RWPE1 (cell line): ENCODE measurements at regions not wholly inside any gene's neighbourhood (a gene's known extent, or its start where the extent isn't known, plus 50 kb on each side); places are given as distances from the start of the nearest gene placed in this dataset.

Source experiments
- CTCF ChIA-PET: fragments of 350-600 bp; sonication (Branson Sonifier 250); formaldehyde crosslinking; extraction: SDS; loops from one replicate; lab custom pipeline; 2021; lab: Yijun Ruan, JAX
- POLR2A ChIA-PET: fragments of 400-600 bp; formaldehyde crosslinking; extraction: SDS; loops from one replicate; lab custom pipeline; 2020; ENCODE audit warnings: antibody characterized with exemption; ENCODE audit not compliant: low non-redundant PET; lab: Yijun Ruan, JAX
- DNase-seq: peaks from one replicate; pipeline ENCODE4 v3.0.0; 2012; ENCODE audit warnings: low spot score
- H3K27ac ChIP-seq: fragments of 450-650 bp; 2 replicates; pipeline ENCODE4 v1.5.1; 2017
- TF ChIP-seq, protein P1 (sequence below): fragments of 450-650 bp; conservative IDR thresholded peaks from 2 replicates; pipeline ENCODE4 v1.5.1; 2017; ENCODE audit warnings: low read depth, mild to moderate bottlenecking

DNA sequence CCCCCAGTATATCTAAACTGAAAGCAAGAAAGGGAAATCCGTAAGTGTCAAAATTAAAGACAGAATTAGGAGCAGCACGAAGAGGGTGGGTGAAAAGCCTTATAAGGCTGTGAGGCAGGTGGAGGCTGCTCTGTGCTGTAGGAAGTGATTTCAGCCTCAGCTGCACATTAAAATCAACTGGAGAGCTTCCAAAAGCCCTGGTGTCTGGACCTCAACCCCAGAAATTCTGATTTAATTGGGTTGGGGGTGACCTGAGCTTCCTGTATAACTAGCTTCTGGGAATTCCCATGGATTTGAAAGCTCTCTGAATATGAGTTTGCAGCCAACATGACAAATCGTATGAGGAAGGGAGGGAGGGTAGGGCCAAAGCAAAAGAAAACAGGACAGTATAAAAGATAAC, 242.4 kb upstream of the TMTC4 start:
- POLR2A ChIA-PET: no interaction called here
- TF ChIP-seq, protein P1, sequence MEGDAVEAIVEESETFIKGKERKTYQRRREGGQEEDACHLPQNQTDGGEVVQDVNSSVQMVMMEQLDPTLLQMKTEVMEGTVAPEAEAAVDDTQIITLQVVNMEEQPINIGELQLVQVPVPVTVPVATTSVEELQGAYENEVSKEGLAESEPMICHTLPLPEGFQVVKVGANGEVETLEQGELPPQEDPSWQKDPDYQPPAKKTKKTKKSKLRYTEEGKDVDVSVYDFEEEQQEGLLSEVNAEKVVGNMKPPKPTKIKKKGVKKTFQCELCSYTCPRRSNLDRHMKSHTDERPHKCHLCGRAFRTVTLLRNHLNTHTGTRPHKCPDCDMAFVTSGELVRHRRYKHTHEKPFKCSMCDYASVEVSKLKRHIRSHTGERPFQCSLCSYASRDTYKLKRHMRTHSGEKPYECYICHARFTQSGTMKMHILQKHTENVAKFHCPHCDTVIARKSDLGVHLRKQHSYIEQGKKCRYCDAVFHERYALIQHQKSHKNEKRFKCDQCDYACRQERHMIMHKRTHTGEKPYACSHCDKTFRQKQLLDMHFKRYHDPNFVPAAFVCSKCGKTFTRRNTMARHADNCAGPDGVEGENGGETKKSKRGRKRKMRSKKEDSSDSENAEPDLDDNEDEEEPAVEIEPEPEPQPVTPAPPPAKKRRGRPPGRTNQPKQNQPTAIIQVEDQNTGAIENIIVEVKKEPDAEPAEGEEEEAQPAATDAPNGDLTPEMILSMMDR: no peak
- CTCF ChIA-PET: no interaction called here
- H3K27ac ChIP-seq: no peak overlapping the region
- no peak for DNase-seq

DNA sequence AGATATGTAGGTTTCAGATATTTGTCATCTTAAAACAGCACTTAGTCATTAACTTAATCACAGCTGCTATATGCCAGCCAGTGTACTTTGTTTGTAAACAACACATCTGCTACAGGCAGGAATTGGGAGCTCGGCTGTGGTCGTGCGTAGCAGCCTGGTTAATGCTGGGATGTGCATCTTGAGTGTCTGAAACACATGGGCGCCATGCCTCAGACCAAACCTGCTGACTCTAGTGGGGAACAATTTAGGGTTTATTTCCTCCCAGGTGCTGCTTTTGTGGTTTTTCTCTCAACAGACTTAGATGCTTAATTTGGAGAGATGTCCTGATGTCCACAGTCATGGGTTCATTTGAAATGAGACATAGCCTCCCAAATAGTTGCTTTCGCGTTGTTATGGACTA, 238.5 kb upstream of the TMTC4 start:
- POLR2A ChIA-PET: no interaction called here

DNA sequence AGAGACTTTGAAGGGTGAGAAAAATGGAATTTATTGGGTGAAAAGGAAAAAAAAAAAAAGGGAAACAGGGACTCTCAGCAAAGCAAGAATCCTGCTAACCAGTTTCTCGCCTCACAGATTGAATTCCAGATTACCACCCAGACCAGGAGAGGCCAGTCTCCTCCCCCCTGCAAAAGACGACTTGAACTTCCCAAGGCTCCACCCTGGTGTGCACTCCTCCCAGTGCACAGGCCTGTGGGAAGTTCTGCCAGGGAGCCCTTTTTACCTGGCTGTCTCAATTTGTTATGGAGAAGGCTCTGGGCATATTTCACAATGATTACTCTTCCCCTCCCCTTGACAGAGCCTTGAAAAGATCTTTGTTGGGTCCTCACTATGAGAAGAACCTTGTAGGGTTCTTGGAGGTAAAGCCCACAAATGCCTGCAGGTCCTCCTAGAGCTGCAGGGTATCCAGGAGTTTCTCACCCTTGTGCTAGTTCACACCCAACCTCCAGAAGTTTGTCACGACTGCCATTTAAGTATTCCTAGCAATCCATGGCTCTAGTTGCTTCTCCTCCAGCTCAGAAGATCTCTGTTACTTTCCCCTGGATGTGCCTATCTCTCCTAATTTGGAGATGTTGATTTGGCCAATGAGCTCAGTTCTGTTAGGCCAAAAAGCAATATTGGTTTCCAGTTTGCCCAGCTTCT, 229.8 kb upstream of the TMTC4 start:
- ChIA-PET POLR2A (no interaction called here), CTCF (no interaction called here)
- DNase-seq: no peak
- TF ChIP-seq, protein P1: no peak
- H3K27ac ChIP-seq: no peak overlapping the region

More for the DNA sequence above, 238.5 kb upstream of the TMTC4 start:
- TF ChIP-seq, protein P1: no peak
- no peak for DNase-seq
- H3K27ac ChIP-seq: no peak overlapping the region
- CTCF ChIA-PET: no interaction called here

DNA sequence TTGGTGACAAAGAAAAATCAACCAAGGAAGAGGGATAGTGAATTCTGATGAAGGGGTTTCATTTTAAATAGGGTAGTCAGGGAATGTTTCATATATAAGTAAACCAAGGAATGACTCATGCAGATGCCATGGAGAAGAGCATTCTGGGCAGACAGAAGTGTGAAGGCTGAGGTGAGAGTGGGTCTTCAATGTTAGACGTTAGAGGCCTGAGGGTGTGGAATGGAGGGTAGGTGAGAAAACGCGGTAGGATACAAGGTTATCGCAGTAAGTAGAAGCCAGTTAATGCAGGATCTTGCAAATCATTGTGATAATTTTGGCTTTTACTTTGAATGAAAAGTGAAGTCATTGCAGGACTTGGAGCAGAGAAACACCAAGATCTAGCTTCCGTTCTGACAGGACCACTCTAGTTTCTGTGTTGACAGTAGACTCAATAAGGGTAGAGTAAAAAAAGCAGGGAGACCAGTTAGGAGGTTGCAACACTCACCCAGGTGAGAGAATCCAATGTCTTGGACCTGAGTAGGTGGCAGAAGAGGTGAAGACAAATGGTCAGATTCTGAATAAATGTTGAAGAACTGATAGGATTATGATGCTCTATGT, 225.2 kb upstream of the TMTC4 start:
- TF ChIP-seq, protein P1: no peak
- CTCF ChIA-PET: no interaction called here
- H3K27ac ChIP-seq: no peak overlapping the region
- POLR2A ChIA-PET: no interaction called here
- no peak for DNase-seq

DNA sequence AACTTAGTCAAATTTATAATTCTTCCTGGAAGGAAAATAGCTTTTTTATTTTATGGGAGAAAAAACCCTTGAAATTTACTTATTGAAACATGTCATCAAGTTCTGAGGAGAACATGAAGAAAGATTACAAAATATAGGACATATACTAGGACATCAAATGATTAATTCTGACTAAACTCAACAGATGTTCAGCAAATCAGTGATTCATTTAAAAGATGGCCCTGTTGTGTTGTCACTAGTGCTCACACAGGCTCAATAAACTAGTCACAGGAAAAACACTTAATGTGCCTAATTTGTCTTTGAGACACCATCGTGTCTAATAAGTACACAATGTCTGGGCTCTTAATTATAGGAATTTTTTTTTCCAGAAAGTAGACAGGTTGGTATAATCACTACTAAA, 223.8 kb upstream of the TMTC4 start:
- ChIA-PET POLR2A (no interaction called here), CTCF (no interaction called here)
- TF ChIP-seq, protein P1: no peak
- H3K27ac ChIP-seq: no peak overlapping the region
- DNase-seq: no peak

DNA sequence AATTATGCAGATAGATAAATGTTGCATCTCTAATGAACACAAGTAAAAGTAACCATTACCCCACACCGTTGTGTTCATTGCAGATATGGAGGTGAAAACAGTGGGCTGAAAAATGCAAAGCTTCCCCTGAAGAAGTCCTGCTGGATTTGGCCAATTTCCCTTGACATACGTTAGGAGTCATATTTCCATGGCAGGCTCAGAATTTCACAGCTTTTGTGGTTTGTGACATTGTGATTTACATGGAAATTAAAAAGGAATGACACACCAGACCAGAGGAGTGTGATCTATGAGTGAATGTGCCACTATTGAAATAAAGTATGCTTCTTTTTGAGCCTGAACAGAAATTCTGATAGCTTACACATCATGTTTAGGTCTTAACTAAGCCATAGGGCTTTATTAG, 221.1 kb upstream of the TMTC4 start:
- POLR2A ChIA-PET: no interaction called here
- CTCF ChIA-PET: no interaction called here
- TF ChIP-seq, protein P1: no peak
- no peak for DNase-seq
- no peak overlapping the region for H3K27ac ChIP-seq
